Suppressor macrophage treated with lipopolysaccharide for 4 hours (primary cell): ENCODE measurements at regions not wholly inside any gene's neighbourhood (a gene's known extent, or its start where the extent isn't known, plus 50 kb on each side); places are given as distances from the start of the nearest gene placed in this dataset.
"Not testable (repeated sequence)": the region's sequence is repeated elsewhere in the genome, so short reads cannot be mapped to it uniquely, and the experiment has no call there.

Experiments
- DNase-seq: peaks from one replicate; pipeline ENCODE4 v3.0.0-alpha.2; 2020

- no peak for DNase-seq
Measured at GRCh38 chr9:30289435-30289834, 2095.0 kb upstream of the ACO1 start.

GRCh38 chr9:30292026-30292425 is 2092.4 kb upstream of the ACO1 start:
- not testable (repeated sequence) for DNase-seq

DNA sequence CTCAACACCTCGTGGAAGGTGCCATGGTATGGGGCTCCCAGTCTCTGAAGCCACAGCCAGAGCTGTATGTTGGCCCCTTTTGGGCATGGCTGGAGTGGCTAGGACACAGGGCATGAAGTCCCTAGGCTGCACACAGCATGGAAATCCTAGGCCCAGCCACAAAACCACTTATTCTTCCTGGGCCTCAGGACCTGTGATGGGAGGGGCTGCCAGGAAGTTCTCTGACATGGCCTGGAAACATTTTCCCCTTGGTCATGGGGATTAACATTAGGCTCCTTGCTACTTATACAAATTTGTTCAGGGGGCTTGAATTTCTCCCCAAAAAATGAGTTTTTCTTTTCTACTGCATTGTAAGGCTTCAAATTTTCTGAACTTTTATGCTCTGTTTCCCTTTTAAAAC is 2091.2 kb upstream of the ACO1 start:
- DNase-seq: no peak

DNA sequence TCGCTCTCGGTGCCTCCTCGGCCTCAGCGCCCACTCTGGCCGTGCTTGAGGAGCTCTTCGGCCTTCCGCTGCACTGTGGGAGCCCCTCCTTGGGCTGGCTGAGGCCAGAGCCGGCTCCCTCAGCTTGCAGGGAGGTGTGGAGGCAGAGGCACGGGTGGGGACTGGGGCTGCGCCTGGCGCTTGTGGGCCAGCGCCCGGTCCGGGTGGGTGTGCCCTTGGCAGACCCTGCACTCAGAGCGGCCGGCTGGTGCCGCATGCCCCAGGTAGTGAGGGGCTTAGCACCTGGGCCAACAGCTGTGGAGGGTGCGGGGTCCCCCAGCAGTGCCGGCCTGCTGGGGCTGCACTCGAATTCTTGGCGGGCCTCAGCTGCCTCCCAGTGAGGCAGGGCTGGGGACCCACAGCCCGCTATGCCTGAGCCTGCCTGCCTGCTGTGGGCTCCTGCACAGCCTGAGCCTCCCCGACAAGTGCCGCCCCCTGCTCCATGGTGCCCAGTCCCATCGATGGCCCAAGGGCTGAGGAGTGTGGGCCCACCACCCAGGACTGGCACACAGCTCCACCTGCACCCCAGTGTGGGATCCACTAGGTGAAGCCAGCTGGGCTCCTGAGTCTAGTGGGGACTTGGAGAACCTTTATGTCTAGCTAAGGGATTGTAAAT is 2085.2 kb upstream of the ACO1 start:
- no peak for DNase-seq

- peak; percentile 70 for DNase-seq
Measured at GRCh38 chr9:30301271-30301963, 2083.0 kb upstream of the ACO1 start.

GRCh38 chr9:30310711-30311110 is 2073.7 kb upstream of the ACO1 start:
- no peak for DNase-seq

- DNase-seq: no peak
Measured at GRCh38 chr9:30329431-30329830, 2055.0 kb upstream of the ACO1 start.

GRCh38 chr9:30348904-30349303 is 2035.5 kb upstream of the ACO1 start:
- no peak for DNase-seq

DNA sequence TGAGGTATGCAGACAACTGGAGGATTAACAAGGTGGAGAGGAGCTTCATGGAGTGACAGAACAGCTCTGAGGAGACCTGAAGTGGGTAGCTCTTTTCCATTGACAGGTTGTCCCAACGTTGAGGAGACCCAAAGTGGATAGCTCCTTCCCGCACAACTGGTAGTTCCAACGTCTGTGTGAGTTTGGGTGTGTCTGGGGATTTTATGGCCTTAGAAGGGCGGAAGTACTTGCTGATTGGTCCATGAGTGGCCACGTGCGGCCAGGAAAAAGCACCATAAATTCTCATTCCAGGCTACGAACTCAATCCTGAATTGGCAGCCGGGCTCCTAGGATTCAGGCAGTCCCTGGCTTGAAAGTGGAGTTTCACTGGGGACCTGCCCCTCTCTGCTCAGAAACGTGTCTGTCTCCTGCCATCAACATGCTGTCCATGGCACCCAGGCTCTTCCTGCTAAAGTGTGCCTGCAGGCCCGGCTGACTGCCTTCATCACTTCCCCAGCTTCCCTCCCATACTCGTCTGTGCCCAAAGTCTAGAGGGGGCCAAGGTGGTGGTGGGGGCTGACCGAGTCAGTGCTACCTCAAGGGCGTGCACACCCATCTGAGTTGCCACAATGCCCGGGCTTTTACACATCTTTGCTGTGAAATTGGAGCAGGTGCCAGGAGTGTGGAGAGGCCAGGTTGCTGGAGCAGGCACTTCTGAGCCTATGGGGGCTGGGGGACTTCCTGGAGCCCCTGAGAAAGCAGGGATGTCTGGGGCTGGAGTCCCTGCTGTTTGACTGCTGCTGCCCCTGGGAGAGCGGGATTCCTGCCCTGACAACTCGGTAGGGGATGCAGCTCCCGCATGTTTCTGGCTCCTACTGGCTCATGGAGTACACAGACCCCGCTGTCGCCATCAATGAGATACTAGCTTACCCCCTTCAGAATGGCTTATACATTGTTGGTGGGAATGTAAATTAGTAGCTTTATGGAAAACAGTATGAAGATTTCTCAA is 2034.6 kb upstream of the ACO1 start:
- DNase-seq: no peak

DNA sequence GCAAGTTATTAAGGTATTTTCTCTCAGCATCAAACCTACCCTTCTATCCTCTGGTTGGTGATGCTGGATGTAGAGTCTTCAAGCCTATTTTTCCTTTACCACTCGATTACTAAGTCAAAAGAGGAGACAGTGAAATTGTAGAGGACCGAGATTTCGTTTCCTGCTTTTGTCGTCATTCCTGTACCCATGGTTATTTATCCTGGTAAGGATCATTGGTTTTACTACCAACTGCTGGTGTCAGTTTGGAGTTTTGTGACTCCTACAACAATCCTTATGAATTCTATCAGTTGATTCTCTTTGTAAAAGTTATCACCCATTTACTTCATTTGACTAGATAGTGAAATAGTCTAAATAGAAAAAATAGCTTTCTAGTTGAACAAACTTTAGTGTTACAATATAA is 2028.2 kb upstream of the ACO1 start:
- no peak for DNase-seq

GRCh38 chr9:30362373-30362772 is 2022.1 kb upstream of the ACO1 start:
- no peak for DNase-seq

DNA sequence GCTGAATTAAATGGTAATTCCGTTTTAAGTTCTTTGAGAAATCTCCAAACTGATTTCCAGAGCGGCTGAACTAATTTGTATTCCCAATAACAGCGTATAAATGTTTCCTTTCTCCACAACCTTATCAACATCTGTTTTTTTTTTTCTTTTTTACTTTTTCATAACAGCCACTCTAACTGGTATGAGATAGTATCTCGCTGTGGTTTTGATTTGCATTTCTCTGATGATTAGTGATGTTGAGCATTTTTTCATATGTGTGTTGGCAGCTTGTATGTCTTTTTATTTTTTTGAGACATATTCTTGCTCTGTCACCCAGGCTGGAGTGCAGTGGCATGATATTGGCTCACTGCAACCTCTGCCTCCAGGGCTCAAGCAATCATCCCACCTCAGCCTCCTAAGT is 2018.3 kb upstream of the ACO1 start:
- DNase-seq: not testable (repeated sequence)

DNA sequence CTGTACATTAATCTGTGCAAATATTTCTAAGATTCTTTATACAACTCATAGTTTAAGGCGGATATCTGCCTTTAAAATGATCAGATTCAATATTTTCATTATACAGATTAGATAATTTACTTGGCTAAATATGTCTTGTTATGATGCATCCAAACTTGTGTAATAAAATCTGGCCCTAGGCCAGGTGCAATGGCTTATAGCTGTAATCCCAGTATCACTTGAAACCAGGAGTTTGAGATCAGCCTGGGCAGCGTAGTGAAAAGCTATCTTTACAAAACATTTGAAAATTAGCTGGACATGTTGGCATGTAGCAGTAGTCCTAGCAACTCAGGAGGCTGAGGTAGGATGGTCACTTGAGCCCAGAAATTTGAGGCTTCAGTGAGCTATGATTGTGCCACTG is 2002.2 kb upstream of the ACO1 start:
- DNase-seq: no peak

DNA sequence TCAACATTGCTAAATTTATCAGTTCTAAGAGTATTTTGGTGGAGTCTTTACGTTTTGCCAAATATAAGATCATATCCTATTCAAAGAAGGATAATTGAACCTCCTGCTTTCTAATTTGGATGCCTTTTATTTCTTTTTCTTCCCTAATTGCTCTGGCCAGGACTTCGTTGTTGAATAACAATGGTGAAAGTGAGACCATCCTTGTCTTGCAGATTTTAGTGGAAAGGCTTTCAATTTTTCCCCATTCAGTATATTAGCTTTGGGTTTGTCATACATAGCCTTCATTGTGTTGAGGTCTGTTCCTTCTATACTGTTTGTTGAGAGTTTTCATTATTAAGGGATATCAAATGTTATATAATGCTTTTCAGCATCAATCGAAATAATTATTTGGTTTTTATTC is 1974.2 kb upstream of the ACO1 start:
- DNase-seq: no peak

DNA sequence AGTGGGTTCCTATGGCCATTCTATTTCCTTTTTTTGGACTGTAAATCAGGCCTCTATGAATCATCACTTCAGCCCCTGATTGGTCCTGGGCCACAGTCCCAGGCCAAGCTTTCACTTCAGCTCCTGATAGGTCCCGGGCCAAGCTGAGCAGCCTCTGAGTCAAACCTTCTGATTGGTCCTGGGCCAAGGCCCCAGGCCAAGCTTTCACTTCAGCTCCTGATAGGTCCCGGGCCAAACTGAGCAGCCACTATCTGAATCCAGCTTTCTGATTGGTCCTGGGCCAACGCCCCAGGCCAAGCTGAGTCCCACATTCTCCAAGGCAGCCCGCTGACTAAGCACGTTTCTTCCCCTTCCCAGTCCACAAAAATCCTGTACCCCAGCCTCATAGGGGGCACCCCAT is 1972.9 kb upstream of the ACO1 start:
- DNase-seq: no peak

DNA sequence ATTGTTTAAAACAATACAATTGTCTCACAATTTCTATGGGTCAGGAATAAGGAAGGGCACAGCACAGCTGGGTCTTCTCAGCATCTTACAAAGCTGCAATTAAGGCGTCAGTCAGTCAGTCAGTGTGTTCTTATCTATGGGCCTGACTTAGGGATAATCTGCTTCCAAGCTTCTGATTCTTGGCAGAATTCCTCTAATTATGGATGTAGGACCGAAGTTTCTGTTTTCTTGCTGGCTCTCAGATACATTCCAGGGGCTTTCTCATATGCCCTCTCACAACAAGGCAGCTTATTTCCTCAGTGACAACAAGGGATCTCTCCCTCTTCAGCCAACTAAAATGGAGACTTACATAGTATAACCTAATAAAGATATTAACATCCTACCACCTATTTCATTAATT is 1925.3 kb upstream of the ACO1 start:
- DNase-seq: no peak

DNA sequence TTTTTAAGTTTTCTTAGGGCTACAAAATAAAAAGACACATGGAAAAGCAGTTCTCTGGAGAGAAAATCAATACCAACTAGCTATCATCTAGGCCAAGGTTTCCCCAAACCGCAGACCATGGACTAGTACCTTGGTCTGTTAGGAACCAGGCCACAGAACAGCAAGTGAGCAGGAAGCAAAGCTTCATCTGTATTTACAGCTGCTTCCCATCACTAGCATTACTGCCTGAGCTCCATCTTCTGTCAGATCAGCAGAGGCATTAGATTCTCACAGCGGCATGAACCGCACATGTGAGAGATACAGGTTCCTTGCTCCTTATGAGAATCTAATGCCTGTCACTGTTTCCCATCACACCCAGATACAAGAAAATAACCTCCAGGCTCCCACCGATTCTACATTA is 1907.6 kb upstream of the ACO1 start:
- no peak for DNase-seq

DNA sequence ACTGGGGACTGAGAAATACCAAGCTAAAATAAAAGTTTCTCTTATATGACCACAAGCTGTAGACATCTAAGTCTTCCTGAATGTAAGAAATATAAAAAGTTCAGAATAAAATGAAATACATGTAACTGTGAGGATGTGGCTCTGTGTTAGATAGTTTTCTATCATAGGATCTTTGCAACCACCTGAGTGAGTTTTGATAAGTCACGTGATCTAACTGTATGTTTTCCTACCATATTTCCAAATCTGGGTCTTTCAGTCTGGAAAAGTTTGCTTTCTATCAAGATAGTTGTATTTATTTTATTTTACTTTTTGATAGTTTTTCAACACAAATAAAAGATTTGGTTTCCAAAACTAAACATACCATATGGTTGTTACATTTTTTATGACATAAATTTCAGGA is 1905.8 kb upstream of the ACO1 start:
- no peak for DNase-seq

DNA sequence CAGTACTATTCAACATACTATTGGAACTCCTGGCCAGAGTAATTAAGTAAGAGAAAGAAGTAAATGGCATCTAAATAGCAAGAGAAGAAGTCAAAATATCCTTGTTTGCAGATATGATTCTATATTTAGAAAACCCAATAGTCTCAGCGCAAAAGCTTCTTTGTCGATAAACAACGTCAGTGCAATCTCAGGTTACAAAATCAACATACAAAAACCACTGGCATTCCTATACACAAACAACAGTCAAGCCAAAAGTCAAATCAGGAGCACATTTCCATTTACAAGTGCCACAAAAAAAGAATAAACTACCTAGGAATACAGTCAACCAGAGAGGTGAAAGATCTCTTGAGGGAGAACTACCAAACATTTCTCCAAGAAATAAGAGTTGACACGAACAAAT is 1901.9 kb upstream of the ACO1 start:
- DNase-seq: no peak

DNA sequence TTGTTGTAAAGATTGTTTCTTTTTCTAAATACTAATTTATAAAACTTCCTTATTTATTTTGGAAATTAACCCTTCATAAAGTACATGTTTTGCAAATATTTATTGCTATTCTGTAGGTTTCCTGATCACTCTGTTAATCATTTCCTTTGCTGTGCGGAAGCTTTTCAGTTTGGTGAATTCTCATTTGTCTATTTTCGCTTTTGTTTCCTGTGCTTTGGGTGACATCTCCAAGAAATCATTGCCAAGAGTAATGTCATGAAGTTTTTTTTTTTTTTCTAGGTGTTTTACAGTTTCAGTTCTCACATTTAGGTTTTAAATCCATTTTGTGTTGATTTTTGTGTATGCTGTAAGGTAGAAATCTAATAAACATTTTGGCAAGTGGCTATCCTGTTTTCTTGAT is 1899.8 kb upstream of the ACO1 start:
- DNase-seq: no peak

DNA sequence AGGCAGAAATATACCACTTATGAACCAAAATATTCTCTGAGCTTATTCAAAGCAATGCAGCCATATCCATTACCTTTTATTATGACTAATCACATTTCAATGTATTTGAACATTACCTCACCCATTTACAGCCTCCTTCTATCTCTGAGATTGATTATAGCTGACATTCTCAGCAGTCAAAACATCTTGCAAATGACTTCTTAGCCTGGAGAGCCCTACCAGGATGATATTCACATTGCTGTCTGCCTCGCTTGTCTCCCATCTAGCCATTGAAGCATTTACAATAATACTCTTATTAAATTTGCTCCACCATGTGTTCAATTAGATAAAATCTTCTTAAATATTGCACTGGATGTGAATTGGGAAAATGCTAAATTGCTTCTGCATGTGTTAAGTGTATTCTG is 1879.9 kb upstream of the ACO1 start:
- no peak for DNase-seq

- DNase-seq: no peak
Measured at GRCh38 chr9:30505311-30505710, 1879.1 kb upstream of the ACO1 start.

DNA sequence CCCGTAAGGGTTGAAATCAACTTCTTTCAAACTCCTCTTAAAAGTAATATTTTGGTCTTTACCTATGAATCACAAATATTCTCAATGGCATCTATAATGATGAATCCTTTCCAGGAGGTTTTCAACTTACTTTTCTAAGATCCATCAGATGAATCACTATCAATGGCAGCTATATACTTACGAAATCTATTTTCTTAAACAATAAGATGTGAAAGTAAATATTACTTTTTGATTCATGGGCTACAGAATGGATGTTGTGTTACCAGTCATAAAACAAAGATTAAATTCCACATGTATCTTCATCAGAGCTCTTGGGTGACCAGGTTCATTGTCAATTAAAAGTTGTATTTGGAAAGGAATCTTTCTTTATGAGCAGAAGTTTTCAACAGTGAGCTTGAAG is 1877.7 kb upstream of the ACO1 start:
- no peak for DNase-seq

- DNase-seq: no peak
Measured at GRCh38 chr9:30507166-30507565, 1877.3 kb upstream of the ACO1 start.
